ENCODE measurements at regions not wholly inside any gene's neighbourhood (a gene's known extent, or its start where the extent isn't known, plus 50 kb on each side); places are given as distances from the start of the nearest gene placed in this dataset.

GRCh38 chr16:59783191-59783590 lies 1049.1 kb upstream of the GOT2 start:
- no peak for DNase-seq

GRCh38 chr16:59773330-59773729 lies 1039.2 kb upstream of the GOT2 start:
- no peak for DNase-seq

- DNase-seq = no peak
Observed at GRCh38 chr16:59759296-59759695, 1025.2 kb upstream of the GOT2 start.

- peak; percentile 3 for DNase-seq
Observed at GRCh38 chr16:59758848-59759247, 1024.7 kb upstream of the GOT2 start.

DNA sequence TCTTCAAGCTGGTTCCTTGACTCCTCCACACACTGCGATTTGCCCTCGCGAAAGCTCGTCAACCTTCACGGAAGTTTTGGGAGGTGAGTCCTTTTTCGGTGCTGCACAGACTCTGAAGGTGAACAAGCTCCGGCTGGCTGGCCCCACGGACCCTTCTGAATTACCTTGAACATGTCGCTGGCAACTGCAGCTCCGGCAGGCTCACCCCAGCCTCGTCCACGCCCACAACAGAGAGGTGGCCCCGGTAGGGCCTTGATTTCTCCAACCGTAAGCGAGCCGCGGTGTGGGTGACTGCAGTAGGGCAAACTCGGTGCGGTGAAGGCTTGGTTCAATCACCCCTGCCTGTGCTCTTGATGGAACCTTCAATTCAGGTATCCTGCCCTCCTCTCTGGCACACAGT lies 1020.7 kb upstream of the GOT2 start:
- DNase-seq = no peak

GRCh38 chr16:59749662-59750336 lies 1015.7 kb upstream of the GOT2 start:
- no peak for DNase-seq

- DNase-seq = no peak
Observed at GRCh38 chr16:59748531-59748930, 1014.4 kb upstream of the GOT2 start.

GRCh38 chr16:59743504-59743903 lies 1009.4 kb upstream of the GOT2 start:
- no peak for DNase-seq

DNA sequence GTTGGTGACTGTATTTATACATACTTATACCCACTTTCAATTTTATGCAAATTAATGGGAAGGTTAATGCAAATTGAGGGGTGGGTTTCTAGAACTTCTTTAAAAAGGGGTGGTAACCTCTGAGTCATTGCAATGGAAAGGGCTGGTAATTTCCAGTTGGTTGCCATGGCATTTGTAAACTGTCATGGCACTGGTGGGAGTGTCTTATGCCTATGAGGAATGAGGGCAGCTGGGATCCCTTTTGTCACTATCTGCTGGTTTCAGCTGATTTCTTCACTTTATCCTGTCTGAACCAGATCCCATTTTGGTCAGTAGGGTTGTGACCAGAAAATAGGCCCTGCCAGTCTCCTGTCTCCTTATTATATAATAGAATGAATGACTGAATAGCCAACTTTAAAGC lies 1006.7 kb upstream of the GOT2 start:
- DNase-seq = no peak

GRCh38 chr16:59737274-59737673 lies 1003.2 kb upstream of the GOT2 start:
- no peak for DNase-seq

- DNase-seq = no peak
Observed at GRCh38 chr16:59733321-59733720, 999.2 kb upstream of the GOT2 start.

- no peak for DNase-seq
Observed at GRCh38 chr16:59729613-59730012, 995.5 kb upstream of the GOT2 start.

GRCh38 chr16:59719121-59719520 lies 985.0 kb upstream of the GOT2 start:
- DNase-seq = no peak

- no peak for DNase-seq
Observed at GRCh38 chr16:59707436-59708226, 973.5 kb upstream of the GOT2 start.

DNA sequence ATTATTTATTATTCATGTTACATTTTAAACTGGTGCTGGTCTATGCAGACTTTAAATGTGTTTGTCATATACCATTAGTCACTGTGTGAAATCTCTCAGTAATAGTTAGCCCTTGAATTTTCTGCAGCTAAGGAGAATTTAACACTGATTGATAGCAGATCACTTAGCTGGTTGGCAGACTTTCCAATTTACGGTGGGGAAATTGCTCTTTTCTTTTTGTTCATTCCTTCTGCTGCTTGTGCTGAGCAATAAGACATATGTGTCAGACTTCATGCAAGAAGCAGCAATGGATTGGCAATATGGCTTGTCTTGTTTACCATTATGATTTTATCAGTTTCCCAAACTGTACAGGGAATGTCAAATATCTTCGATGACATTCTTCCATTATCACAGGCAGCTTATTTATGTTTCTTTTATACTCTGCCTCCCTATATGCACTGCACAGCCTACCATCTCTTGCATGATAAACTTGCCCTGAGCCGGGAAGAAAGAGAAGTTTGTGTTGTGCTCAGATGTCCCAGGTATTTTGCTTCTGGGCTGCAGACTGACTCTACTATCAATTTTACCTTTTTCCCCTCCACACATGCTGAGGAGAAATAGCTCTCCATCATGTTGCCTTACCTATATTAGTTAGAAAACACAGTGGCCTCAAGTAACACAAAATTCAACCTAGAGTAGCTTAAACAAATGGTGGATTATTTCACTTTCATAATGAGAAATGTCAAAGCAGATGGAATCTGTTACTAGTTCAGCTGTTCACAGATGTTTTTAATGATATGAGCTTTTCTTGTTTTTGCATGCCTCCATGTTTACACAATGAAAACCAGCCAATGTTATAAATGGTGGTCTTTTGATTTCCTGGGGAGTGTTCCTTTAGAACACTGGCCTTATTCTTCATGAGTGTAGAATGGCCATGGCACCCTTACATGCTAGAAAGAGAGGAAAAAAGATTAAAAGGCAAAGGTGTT lies 968.1 kb upstream of the GOT2 start:
- no peak for DNase-seq

GRCh38 chr16:59699786-59700185 lies 965.7 kb upstream of the GOT2 start:
- no peak for DNase-seq

DNA sequence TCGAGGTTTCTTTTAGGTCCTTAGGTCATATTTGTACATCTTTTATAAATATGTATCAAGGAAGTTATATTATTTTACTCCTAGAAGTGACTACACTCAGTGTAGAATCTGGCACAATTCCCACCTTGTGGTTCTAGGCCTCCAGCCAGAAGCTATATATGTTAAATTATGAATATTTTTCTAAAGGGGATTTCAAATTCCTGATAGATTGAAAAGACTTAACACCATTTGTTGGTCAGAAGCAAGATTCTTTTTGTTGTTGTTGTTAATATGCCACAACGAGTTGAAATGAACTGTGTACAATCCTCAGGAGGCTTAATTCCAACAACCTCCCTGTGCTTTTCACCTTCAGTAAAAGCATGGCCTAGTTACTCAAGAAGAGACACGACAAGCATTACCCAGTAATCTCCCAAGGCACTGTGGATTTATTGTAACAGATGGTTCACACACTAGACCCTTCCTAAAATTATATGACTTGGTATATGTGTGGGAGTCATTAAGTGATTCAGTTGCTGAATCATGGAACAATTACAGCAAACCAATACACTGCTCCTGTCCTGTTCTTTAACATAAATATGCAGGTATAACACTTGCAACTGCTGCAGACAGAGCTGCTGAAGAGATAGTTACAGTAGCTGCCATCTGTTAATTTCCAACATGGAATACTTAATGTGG lies 964.4 kb upstream of the GOT2 start:
- DNase-seq = peak; percentile 20

DNA sequence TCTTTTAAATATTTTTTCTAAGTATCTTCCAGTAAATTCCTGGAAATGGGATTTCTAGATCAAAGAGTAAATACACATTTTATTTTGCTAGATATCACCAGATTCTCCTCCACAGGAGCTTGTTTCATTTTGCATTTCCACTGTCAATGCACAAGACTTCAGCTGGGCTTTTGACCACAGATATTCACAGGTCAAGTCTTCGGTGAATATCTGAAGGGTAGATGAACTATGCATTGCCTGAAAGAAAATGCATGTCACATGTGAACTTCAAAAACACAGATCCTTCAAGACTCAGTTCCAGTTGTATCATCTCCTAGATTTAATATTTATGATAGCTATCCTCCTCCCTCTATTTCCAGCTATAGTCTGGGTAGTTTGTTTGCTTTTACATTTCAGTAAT lies 963.6 kb upstream of the GOT2 start:
- DNase-seq = no peak

GRCh38 chr16:59697236-59697635 lies 963.1 kb upstream of the GOT2 start:
- DNase-seq = no peak

DNA sequence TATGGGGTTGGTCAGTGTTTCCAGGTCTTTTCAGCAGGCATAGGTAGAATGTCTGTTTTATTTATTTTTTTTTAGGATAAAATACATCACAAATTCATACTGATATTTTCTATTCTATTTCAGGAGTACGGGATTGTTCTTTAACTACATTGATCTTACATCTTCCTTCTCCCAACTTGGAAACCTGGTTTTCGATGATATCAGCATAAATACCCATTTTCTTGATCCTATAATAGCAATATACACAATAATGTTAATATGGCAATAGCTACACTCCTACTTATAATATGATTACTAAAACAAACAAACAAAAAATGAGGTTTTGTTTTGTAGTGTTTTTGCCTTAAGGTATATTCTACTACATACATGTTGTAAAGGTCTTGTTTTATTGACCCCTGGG lies 962.4 kb upstream of the GOT2 start:
- DNase-seq = no peak

GRCh38 chr16:59690216-59690615 lies 956.1 kb upstream of the GOT2 start:
- no peak for DNase-seq

GRCh38 chr16:59688006-59688405 lies 953.9 kb upstream of the GOT2 start:
- DNase-seq = no peak

GRCh38 chr16:59686405-59686804 lies 952.3 kb upstream of the GOT2 start:
- DNase-seq = no peak
